OCI-LY1 (cell line): ENCODE measurements at regions not wholly inside any gene's neighbourhood (a gene's known extent, or its start where the extent isn't known, plus 50 kb on each side); places are given as distances from the start of the nearest gene placed in this dataset.

ENCODE experiments used
- H2AFZ ChIP-seq: fragments of 200-600 bp; sonication (generic), shearing (Covaris generic); 2 replicates; pipeline ENCODE4 v1.6.0; 2014; ENCODE audit warnings: antibody characterized with exemption, mild to moderate bottlenecking, low read length
- H3F3A ChIP-seq: fragments of 200-600 bp; sonication (generic), shearing (Covaris generic); 2 replicates; pipeline ENCODE4 v1.6.0; 2014; ENCODE audit warnings: mild to moderate bottlenecking, antibody characterized with exemption, low read length, moderate library complexity; ENCODE audit not compliant: insufficient read depth
- H3K27ac ChIP-seq: fragments of 200-600 bp; sonication (generic); 2 replicates; pipeline ENCODE4 v1.5.1; 2014; ENCODE audit warnings: low read length, mixed run types, mild to moderate bottlenecking, low read depth; ENCODE audit not compliant: poor library complexity, severe bottlenecking
- H3K27me3 ChIP-seq: fragments of 200-600 bp; sonication (generic); 2 replicates; pipeline ENCODE4 v1.6.0; 2014; ENCODE audit warnings: antibody characterized with exemption, mild to moderate bottlenecking, low read length, moderate library complexity; ENCODE audit not compliant: insufficient read depth
- H3K36me3 ChIP-seq: fragments of 200-600 bp; sonication (generic); 2 replicates; pipeline ENCODE4 v1.6.1; 2014; ENCODE audit warnings: mild to moderate bottlenecking, antibody characterized with exemption, low read length, moderate library complexity, mixed read lengths; ENCODE audit not compliant: insufficient read depth
- H3K4me1 ChIP-seq: fragments of 200-600 bp; sonication (generic); 2 replicates; pipeline ENCODE4 v1.5.1; 2014; ENCODE audit warnings: mild to moderate bottlenecking, low read length, moderate library complexity; ENCODE audit not compliant: insufficient read depth, severe bottlenecking
- H3K4me2 ChIP-seq: fragments of 200-600 bp; sonication (generic), shearing (Covaris generic); 2 replicates; pipeline ENCODE4 v1.6.1; 2014; ENCODE audit warnings: low read length
- H3K4me3 ChIP-seq: fragments of 200-600 bp; sonication (generic); 2 replicates; pipeline ENCODE4 v1.5.1; 2014; ENCODE audit warnings: low read length, low read depth, mild to moderate bottlenecking, mixed read lengths; ENCODE audit not compliant: poor library complexity, severe bottlenecking
- H3K79me2 ChIP-seq: fragments of 200-600 bp; shearing (Covaris generic); 2 replicates; pipeline ENCODE4 v1.6.1; 2016; ENCODE audit warnings: mixed run types, low read length, mixed read lengths; ENCODE audit not compliant: insufficient read depth
- H3K9ac ChIP-seq: fragments of 200-600 bp; sonication (generic), shearing (Covaris generic); 2 replicates; pipeline ENCODE4 v1.6.1; 2014; ENCODE audit warnings: mild to moderate bottlenecking, low read length, mixed read lengths
- H3K9me2 ChIP-seq: fragments of 200-600 bp; sonication (generic), shearing (Covaris generic); 2 replicates; pipeline ENCODE4 v1.6.1; 2014; ENCODE audit warnings: low read depth, mild to moderate bottlenecking, low read length, mixed read lengths
- H3K9me3 ChIP-seq: fragments of 200-600 bp; shearing (Covaris generic); 2 replicates; pipeline ENCODE4 v1.6.1; 2014; ENCODE audit warnings: low read length, mixed read lengths
- H4K20me1 ChIP-seq: fragments of 200-600 bp; sonication (generic), shearing (Covaris generic); 2 replicates; pipeline ENCODE4 v1.6.0; 2016; ENCODE audit warnings: mild to moderate bottlenecking, low read length; ENCODE audit not compliant: insufficient read depth
- EZH2 ChIP-seq: fragments of 200-600 bp; sonication (generic), shearing (Covaris generic); IDR thresholded peaks from 2 replicates; pipeline ENCODE4 v1.8.0; 2017; ENCODE audit warnings: borderline replicate concordance, mixed run types, mild to moderate bottlenecking, antibody characterized with exemption, low read length, moderate library complexity, mixed read lengths
- TF ChIP-seq, protein P1 (sequence below): fragments of 200-600 bp; sonication (generic), shearing (Covaris generic); IDR thresholded peaks from 2 replicates; pipeline ENCODE4 v1.5.1; 2017; ENCODE audit warnings: mild to moderate bottlenecking, antibody characterized with exemption, low read length, moderate library complexity, mixed read lengths

GRCh38 chr5:152546493-152546892, 141.4 kb upstream of the NMUR2 start:
- Histone ChIP-seq H2AFZ (no peak overlapping the region), H3K9ac (no peak overlapping the region), H3K27me3 (peaks cover 7% of the 10 kb centered on the region; the same call in 1 of the 2 replicates), H3K4me3 (no peak overlapping the region), H3K79me2 (no peaks in the 10 kb centered on the region), H3K4me2 (no peak overlapping the region), H3F3A (no peaks in the 10 kb centered on the region), H4K20me1 (no peaks in the 10 kb centered on the region), H3K9me2 (no peaks in the 10 kb centered on the region), H3K9me3 (no peaks in the 10 kb centered on the region), H3K4me1 (no peaks in the 10 kb centered on the region), H3K27ac (no peak overlapping the region), H3K36me3 (no peaks in the 10 kb centered on the region)
- no peak for TF ChIP-seq EZH2
- TF ChIP-seq, protein P1, sequence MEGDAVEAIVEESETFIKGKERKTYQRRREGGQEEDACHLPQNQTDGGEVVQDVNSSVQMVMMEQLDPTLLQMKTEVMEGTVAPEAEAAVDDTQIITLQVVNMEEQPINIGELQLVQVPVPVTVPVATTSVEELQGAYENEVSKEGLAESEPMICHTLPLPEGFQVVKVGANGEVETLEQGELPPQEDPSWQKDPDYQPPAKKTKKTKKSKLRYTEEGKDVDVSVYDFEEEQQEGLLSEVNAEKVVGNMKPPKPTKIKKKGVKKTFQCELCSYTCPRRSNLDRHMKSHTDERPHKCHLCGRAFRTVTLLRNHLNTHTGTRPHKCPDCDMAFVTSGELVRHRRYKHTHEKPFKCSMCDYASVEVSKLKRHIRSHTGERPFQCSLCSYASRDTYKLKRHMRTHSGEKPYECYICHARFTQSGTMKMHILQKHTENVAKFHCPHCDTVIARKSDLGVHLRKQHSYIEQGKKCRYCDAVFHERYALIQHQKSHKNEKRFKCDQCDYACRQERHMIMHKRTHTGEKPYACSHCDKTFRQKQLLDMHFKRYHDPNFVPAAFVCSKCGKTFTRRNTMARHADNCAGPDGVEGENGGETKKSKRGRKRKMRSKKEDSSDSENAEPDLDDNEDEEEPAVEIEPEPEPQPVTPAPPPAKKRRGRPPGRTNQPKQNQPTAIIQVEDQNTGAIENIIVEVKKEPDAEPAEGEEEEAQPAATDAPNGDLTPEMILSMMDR, result no peak

DNA sequence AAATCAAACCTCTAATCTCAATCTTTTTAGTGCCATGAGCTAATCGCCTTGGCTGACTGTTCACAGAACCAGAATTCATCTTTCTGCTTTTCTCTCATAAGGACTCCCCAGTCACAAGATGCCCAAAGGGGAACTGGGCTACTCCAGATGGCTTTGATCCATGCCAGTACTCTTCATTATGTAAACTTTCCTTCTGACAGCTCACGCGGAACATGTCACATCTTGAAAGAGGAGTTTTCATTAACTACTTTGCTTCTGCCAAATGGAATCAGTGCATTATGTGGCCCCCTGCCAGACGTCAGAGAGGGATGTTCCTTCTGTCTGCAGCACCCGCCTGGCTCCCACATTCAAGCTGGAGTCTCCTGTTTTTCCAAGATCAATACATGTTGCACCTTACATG, 142.1 kb upstream of the NMUR2 start:
- Histone ChIP-seq H3K9ac (no peak overlapping the region), H3K27ac (no peak overlapping the region), H3K27me3 (peaks cover 7% of the 10 kb centered on the region; the same call in 1 of the 2 replicates), H3F3A (no peaks in the 10 kb centered on the region), H3K79me2 (no peaks in the 10 kb centered on the region), H3K9me2 (no peaks in the 10 kb centered on the region), H3K4me3 (no peak overlapping the region), H3K36me3 (no peaks in the 10 kb centered on the region), H3K4me1 (no peaks in the 10 kb centered on the region), H3K4me2 (no peak overlapping the region), H3K9me3 (no peaks in the 10 kb centered on the region), H4K20me1 (no peaks in the 10 kb centered on the region), H2AFZ (no peak overlapping the region)
- no peak for TF ChIP-seq EZH2
- TF ChIP-seq, protein P1, result no peak

DNA sequence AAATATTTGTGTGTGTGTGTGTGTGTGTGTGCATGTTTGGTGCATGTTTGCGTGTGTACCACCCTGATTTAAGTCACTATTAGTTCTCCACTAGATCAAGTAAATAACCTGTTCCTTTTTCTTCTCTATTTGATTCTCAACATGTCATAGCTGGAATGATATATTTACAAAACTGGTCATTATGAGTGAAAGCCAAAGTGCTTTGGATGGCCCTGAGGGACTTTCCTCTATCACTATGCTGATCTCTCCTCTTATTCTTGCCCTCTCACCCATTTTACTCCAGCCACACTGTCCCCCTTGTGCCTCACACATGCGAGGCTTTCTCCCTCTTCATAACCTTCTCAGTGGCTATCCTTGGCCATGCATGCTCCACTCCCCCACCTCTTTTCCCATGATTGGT, 144.6 kb upstream of the NMUR2 start:
- TF ChIP-seq EZH2, result no peak
- TF ChIP-seq, protein P1, result no peak

More for the DNA sequence above, 144.6 kb upstream of the NMUR2 start:
- H3F3A ChIP-seq, result no peaks in the 10 kb centered on the region
- H3K27ac ChIP-seq, result no peak overlapping the region
- no peak overlapping the region for H3K9ac ChIP-seq
- no peak overlapping the region for H3K4me2 ChIP-seq
- no peaks in the 10 kb centered on the region for H3K36me3 ChIP-seq
- H3K79me2 ChIP-seq, result no peaks in the 10 kb centered on the region
- H3K9me2 ChIP-seq, result no peaks in the 10 kb centered on the region
- no peaks in the 10 kb centered on the region for H3K4me1 ChIP-seq
- no peaks in the 10 kb centered on the region for H3K9me3 ChIP-seq
- H4K20me1 ChIP-seq, result no peaks in the 10 kb centered on the region
- H2AFZ ChIP-seq, result no peak overlapping the region
- peaks cover 7% of the 10 kb centered on the region; the same call in 1 of the 2 replicates for H3K27me3 ChIP-seq
- no peak overlapping the region for H3K4me3 ChIP-seq
